ENCODE measurements at regions not wholly inside any gene's neighbourhood (a gene's known extent, or its start where the extent isn't known, plus 50 kb on each side); places are given as distances from the start of the nearest gene placed in this dataset.

DNA sequence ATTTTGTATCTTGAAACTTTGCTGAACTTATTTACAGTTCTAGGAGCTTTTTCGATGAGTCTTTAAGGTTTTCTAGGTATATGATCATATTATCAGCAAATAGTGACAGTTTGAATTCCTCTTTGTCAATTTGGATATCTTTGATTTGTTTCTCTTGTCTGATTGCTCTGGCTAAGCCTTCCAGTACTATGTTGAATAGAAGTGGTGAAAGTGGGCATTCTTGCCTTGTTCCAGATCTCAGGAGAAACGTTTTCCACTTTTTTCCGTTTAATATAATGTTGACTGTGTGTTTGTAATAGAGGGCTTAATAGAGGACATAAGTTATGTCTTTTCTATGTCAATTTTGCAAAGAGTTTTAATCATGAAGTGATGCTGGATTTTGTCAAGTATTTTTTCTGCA lies 124.3 kb downstream of the ZNF280B start:
- Histone ChIP-seq H3K27ac (no peak overlapping the region), H3K4me2 (no peak overlapping the region), H3K9me3 (ENCODE audit: low read depth) (no peaks in the 10 kb centered on the region), H2AFZ (replicated peaks) (no peak overlapping the region), H3K4me3 (no peak overlapping the region), H4K20me1 (ENCODE audit: low read depth) (no peaks in the 10 kb centered on the region), H3K27me3 (peaks cover 100% of the 10 kb centered on the region), H3F3A (ENCODE audit: low read depth) (no peaks in the 10 kb centered on the region), H3K9ac (no peak overlapping the region), H3K4me1 (no peaks in the 10 kb centered on the region), H3K36me3 (no peaks in the 10 kb centered on the region), H3K79me2 (ENCODE audit: low read depth) (no peaks in the 10 kb centered on the region)
- TF ChIP-seq EZH2 (IDR thresholded peaks at IDR 0.05) (no peak), EZH2phosphoT487 (IDR thresholded peaks at IDR 0.05) (no peak)
- TF ChIP-seq, protein P1, sequence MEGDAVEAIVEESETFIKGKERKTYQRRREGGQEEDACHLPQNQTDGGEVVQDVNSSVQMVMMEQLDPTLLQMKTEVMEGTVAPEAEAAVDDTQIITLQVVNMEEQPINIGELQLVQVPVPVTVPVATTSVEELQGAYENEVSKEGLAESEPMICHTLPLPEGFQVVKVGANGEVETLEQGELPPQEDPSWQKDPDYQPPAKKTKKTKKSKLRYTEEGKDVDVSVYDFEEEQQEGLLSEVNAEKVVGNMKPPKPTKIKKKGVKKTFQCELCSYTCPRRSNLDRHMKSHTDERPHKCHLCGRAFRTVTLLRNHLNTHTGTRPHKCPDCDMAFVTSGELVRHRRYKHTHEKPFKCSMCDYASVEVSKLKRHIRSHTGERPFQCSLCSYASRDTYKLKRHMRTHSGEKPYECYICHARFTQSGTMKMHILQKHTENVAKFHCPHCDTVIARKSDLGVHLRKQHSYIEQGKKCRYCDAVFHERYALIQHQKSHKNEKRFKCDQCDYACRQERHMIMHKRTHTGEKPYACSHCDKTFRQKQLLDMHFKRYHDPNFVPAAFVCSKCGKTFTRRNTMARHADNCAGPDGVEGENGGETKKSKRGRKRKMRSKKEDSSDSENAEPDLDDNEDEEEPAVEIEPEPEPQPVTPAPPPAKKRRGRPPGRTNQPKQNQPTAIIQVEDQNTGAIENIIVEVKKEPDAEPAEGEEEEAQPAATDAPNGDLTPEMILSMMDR (IDR thresholded peaks at IDR 0.05): no peak
- Mint-ChIP-seq H3K4me1 (peaks cover 3% of the 10 kb centered on the region), H3K27ac (no peak overlapping the region), H3K27me3 (ENCODE audit: insufficient read depth, low read depth) (peaks cover 15% of the 10 kb centered on the region), H3K9me3 (peaks cover 9% of the 10 kb centered on the region), H3K36me3 (no peaks in the 10 kb centered on the region), H3K4me3 (no peak overlapping the region)
- DNase-seq (ENCODE audit: low spot score): no peak

DNA sequence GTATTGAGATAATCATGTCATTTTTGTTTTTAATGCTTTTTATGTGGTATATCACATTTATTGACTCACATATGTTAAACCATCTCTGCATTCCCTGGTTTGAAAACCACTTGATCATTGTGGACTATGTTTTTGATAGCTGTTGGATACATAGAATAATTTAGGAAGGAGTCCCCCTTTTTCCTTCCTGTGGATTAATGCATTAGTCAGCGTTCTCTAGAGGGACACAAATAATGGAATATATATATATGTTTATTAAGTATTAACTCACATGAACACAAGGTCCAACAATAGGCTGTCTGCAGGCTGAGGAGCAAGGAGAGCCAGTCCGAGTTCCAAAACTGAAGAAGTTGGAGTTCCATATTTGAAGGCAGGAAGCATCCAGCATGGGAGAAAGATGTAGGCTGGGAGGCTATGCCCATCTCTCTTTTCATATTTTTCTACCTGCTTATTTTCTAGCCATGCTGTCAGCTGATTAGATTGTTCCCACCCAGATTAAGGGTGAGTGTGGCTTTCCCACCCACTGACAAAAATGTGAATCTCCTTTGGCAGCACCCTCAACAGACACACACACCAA lies 123.8 kb downstream of the ZNF280B start:
- Histone ChIP-seq H3F3A (ENCODE audit: low read depth) (no peaks in the 10 kb centered on the region), H3K4me2 (no peak overlapping the region), H2AFZ (replicated peaks) (no peak overlapping the region), H3K36me3 (no peaks in the 10 kb centered on the region), H4K20me1 (ENCODE audit: low read depth) (no peaks in the 10 kb centered on the region), H3K9ac (no peak overlapping the region), H3K4me3 (no peak overlapping the region), H3K79me2 (ENCODE audit: low read depth) (no peaks in the 10 kb centered on the region), H3K27ac (no peak overlapping the region), H3K27me3 (peaks cover 100% of the 10 kb centered on the region), H3K9me3 (ENCODE audit: low read depth) (no peaks in the 10 kb centered on the region), H3K4me1 (no peaks in the 10 kb centered on the region)
- Mint-ChIP-seq H3K9me3 (peaks cover 9% of the 10 kb centered on the region), H3K4me1 (peaks cover 2% of the 10 kb centered on the region), H3K27ac (no peak overlapping the region), H3K4me3 (no peak overlapping the region), H3K36me3 (no peaks in the 10 kb centered on the region), H3K27me3 (ENCODE audit: insufficient read depth, low read depth) (peaks cover 15% of the 10 kb centered on the region)
- no peak for DNase-seq (ENCODE audit: low spot score)
- TF ChIP-seq EZH2 (IDR thresholded peaks at IDR 0.05): no peak
- TF ChIP-seq EZH2phosphoT487 (IDR thresholded peaks at IDR 0.05): no peak
- TF ChIP-seq, protein P1 (IDR thresholded peaks at IDR 0.05): no peak

DNA sequence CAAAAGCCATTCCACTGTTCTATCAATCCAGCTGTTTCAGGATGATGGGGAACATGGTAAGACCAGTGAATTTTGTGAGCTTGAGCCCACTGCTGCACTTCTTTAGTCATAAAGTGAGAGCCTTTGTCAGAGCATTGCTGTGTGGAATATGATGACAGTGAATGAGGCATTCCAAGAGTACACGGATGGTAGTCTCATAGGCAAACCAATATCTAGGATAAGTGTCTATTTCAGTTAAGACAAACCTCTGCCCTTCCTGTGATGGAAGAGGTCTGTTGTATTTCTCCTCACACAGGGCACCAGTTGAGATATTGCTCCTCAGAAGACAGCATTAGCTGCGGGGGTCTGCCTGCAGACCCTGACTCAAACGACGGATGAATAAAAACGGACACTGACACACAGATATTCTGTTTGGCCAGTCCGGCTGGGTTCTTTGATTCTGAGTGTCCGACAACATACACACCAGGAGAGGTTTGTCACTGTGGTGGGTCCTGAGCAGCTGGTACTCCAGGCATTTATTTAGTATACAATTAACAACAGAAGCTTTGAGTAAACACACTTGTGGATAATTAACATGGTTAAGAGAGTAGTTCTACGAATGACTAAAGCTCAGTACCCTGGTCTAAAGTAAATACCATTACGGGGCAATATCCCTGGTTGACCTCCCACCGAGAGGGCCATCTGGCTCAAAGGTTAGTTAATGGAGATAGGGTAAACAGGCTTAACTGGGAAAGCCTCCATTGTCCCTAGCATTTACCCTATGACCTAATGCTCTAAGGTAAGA lies 121.7 kb downstream of the ZNF280B start:
- Histone ChIP-seq H3K9ac (no peak overlapping the region), H4K20me1 (ENCODE audit: low read depth) (no peaks in the 10 kb centered on the region), H3K4me2 (no peak overlapping the region), H3K27ac (no peak overlapping the region), H3K9me3 (ENCODE audit: low read depth) (no peaks in the 10 kb centered on the region), H2AFZ (replicated peaks) (no peak overlapping the region), H3K4me3 (no peak overlapping the region), H3K79me2 (ENCODE audit: low read depth) (no peaks in the 10 kb centered on the region), H3K36me3 (no peaks in the 10 kb centered on the region), H3K4me1 (no peaks in the 10 kb centered on the region), H3F3A (ENCODE audit: low read depth) (no peaks in the 10 kb centered on the region), H3K27me3 (peaks cover 100% of the 10 kb centered on the region)
- Mint-ChIP-seq H3K27ac (no peak overlapping the region), H3K27me3 (ENCODE audit: insufficient read depth, low read depth) (peaks cover 10% of the 10 kb centered on the region), H3K4me3 (no peak overlapping the region), H3K36me3 (no peaks in the 10 kb centered on the region), H3K9me3 (peaks cover 10% of the 10 kb centered on the region), H3K4me1 (no peaks in the 10 kb centered on the region)
- no peak for DNase-seq (ENCODE audit: low spot score)
- TF ChIP-seq EZH2phosphoT487 (IDR thresholded peaks at IDR 0.05) (no peak), EZH2 (IDR thresholded peaks at IDR 0.05) (no peak)
- TF ChIP-seq, protein P1 (IDR thresholded peaks at IDR 0.05): no peak

Measured in neural progenitor cell (in vitro differentiated cells).